HG03139 (cell line): ENCODE measurements at regions not wholly inside any gene's neighbourhood (a gene's known extent, or its start where the extent isn't known, plus 50 kb on each side); places are given as distances from the start of the nearest gene placed in this dataset.

Experiments used
- ATAC-seq: cut with Tn5 transposase; IDR thresholded peaks from one replicate; pipeline ENCODE4 v1.9.1; 2021; ENCODE audit not compliant: unreplicated experiment

GRCh38 chr13:59471106-59471505 is 692.6 kb downstream of the DIAPH3 start:
- no peak for ATAC-seq

GRCh38 chr13:59472134-59472533 is 691.6 kb downstream of the DIAPH3 start:
- ATAC-seq, result no peak

- ATAC-seq, result no peak
These were observed 689.0 kb downstream of the DIAPH3 start for GRCh38 chr13:59474696-59475095.

GRCh38 chr13:59475911-59476310 is 687.8 kb downstream of the DIAPH3 start:
- ATAC-seq, result no peak

- ATAC-seq, result no peak
These were observed 687.4 kb downstream of the DIAPH3 start for GRCh38 chr13:59476366-59476765.

GRCh38 chr13:59477011-59477410 is 686.7 kb downstream of the DIAPH3 start:
- no peak for ATAC-seq

GRCh38 chr13:59478908-59479307 is 684.8 kb downstream of the DIAPH3 start:
- ATAC-seq, result no peak

- no peak for ATAC-seq
These were observed 684.1 kb downstream of the DIAPH3 start for GRCh38 chr13:59479629-59480028.

GRCh38 chr13:59480396-59481259 is 683.1 kb downstream of the DIAPH3 start:
- no peak for ATAC-seq

GRCh38 chr13:59483501-59484145 is 680.1 kb downstream of the DIAPH3 start:
- no peak for ATAC-seq

GRCh38 chr13:59487883-59488282 is 675.8 kb downstream of the DIAPH3 start:
- no peak for ATAC-seq

GRCh38 chr13:59488436-59488835 is 675.3 kb downstream of the DIAPH3 start:
- ATAC-seq, result no peak

- no peak for ATAC-seq
These were observed 673.1 kb downstream of the DIAPH3 start for GRCh38 chr13:59490651-59491050.

- no peak for ATAC-seq
These were observed 671.6 kb downstream of the DIAPH3 start for GRCh38 chr13:59492030-59492636.

GRCh38 chr13:59493436-59493965 is 670.2 kb downstream of the DIAPH3 start:
- no peak for ATAC-seq

GRCh38 chr13:59494151-59494550 is 669.6 kb downstream of the DIAPH3 start:
- no peak for ATAC-seq

GRCh38 chr13:59494560-59494970 is 669.2 kb downstream of the DIAPH3 start:
- no peak for ATAC-seq

GRCh38 chr13:59495299-59495698 is 668.4 kb downstream of the DIAPH3 start:
- no peak for ATAC-seq

GRCh38 chr13:59495936-59496512 is 667.7 kb downstream of the DIAPH3 start:
- no peak for ATAC-seq

- ATAC-seq, result no peak
These were observed 666.0 kb downstream of the DIAPH3 start for GRCh38 chr13:59497621-59498247.

GRCh38 chr13:59501004-59501403 is 662.7 kb downstream of the DIAPH3 start:
- no peak for ATAC-seq
